Right lobe of liver (tissue), 6 donors: ENCODE measurements at regions not wholly inside any gene's neighbourhood (a gene's known extent, or its start where the extent isn't known, plus 50 kb on each side); places are given as distances from the start of the nearest gene placed in this dataset.
"Not testable (repeated sequence)": the region's sequence is repeated elsewhere in the genome, so short reads cannot be mapped to it uniquely, and the experiment has no call there.

ENCODE experiments used
- ATAC-seq, 4 donors: fragments of 200-7000 bp; cut with Tn5 transposase; one replicate each; pipeline ENCODE4 v1.9.1; 2020; ENCODE audit warnings: mild to moderate bottlenecking in 4 of 4, moderate library complexity in 4 of 4
- DNase-seq, 3 donors: peaks; one replicate each; pipeline ENCODE4 v3.0.0-alpha.2; 2020
- H3K27ac ChIP-seq, 3 donors: fragments of 200-600 bp; one replicate each; pipeline ENCODE4 v1.8.0; 2022
- H3K27me3 ChIP-seq, 2 donors: fragments of 200-600 bp; one replicate each; pipeline ENCODE4 v1.8.0; 2022
- H3K36me3 ChIP-seq, 4 donors: fragments of 200-600 bp; sonication (generic) in 1 of 4; one replicate each; pipeline versions ENCODE4 v1.5.1 to v1.8.0; 2017 to 2022; ENCODE audit warnings: control low read depth in 1 of 4
- H3K4me1 ChIP-seq, 4 donors: fragments of 200-600 bp; sonication (generic) in 1 of 4; one replicate each; pipeline versions ENCODE4 v1.5.1 to v1.8.0; 2017 to 2022; ENCODE audit warnings: control low read depth in 1 of 4
- H3K4me3 ChIP-seq, 3 donors: fragments of 200-600 bp; one replicate each; pipeline ENCODE4 v1.8.0; 2022
- H3K9me3 ChIP-seq, 4 donors: fragments of 200-600 bp; sonication (generic) in 1 of 4; one replicate each; pipeline versions ENCODE4 v1.5.1 to v1.8.0; 2017 to 2022; ENCODE audit warnings: control low read depth in 1 of 4
- POLR2A ChIP-seq: fragments of 450-650 bp; IDR thresholded peaks from one replicate; pipeline ENCODE4 v1.6.1; 2017; ENCODE audit warnings: antibody characterized with exemption, mild to moderate bottlenecking
- WGBS: methylation state at CpG from one replicate; pipeline ENCODE4 v1.1.6; 2018; ENCODE audit warnings: low coverage, low lambda C conversion rate; ENCODE audit not compliant: insufficient coverage; ENCODE audit errors: missing lambda C conversion rate; 5-methylcytosine and 5-hydroxymethylcytosine counted together
- intact Hi-C, 2 donors: fragments of 100-400 bp; cut with DNase I; formaldehyde crosslinking; loops; one replicate each; pipeline versions ENCODE4 v1.11.2 to v1.14.1; 2022
- TF ChIP-seq, protein P1 (sequence below), 4 donors: fragments of 200-600 bp in 3 of 4; fragments of 450-650 bp in 1 of 4; IDR thresholded peaks; one replicate each; pipeline versions ENCODE4 v1.5.1 to v1.8.0; 2016 to 2022; ENCODE audit warnings: antibody characterized with exemption in 4 of 4, mild to moderate bottlenecking in 2 of 4
- donor health status: DM: no; HTN: yes; CAD: no.
- donor health status: DM: no; HTN: no; CAD: no.
- donor health status: DM: no; HTN: no; CAD: no.
- donor health status: DM: no; HTN: yes; CAD: no.
- donor health status: DM: no; HTN: yes; CAD: no.

DNA sequence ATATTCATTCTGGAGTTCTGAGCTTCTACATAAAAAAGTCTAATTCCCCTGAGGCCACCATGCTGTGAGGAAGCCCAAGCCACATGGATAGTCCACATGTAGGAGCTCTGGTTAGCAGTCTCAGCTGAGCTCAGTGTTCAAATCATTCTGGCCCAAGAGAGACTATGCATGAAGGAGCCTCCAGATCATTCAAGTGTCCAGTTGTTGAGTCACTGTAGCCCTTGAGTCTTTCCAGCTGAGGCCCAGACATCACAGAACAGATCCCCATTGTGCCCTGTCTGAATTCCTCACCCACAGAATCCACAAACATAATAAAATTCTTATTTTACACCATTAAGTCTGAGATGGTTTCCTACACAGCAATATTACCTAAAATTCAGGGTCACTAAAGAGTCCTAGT is 107.0 kb upstream of the NGF start:
- no peaks in the 10 kb centered on the region for H3K36me3 ChIP-seq
- no peaks in the 10 kb centered on the region for H3K4me1 ChIP-seq
- no peak for TF ChIP-seq POLR2A
- TF ChIP-seq, protein P1, sequence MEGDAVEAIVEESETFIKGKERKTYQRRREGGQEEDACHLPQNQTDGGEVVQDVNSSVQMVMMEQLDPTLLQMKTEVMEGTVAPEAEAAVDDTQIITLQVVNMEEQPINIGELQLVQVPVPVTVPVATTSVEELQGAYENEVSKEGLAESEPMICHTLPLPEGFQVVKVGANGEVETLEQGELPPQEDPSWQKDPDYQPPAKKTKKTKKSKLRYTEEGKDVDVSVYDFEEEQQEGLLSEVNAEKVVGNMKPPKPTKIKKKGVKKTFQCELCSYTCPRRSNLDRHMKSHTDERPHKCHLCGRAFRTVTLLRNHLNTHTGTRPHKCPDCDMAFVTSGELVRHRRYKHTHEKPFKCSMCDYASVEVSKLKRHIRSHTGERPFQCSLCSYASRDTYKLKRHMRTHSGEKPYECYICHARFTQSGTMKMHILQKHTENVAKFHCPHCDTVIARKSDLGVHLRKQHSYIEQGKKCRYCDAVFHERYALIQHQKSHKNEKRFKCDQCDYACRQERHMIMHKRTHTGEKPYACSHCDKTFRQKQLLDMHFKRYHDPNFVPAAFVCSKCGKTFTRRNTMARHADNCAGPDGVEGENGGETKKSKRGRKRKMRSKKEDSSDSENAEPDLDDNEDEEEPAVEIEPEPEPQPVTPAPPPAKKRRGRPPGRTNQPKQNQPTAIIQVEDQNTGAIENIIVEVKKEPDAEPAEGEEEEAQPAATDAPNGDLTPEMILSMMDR (IDR thresholded peaks at IDR 0.05), result no peak
- H3K4me3 ChIP-seq, result no peak overlapping the region
- DNase-seq (no peak), ATAC-seq (no peak)
- H3K27ac ChIP-seq, result no peak overlapping the region
- H3K27me3 ChIP-seq, result no peaks in the 10 kb centered on the region
- no peaks in the 10 kb centered on the region for H3K9me3 ChIP-seq
- intact Hi-C loops, result no loop called here

DNA sequence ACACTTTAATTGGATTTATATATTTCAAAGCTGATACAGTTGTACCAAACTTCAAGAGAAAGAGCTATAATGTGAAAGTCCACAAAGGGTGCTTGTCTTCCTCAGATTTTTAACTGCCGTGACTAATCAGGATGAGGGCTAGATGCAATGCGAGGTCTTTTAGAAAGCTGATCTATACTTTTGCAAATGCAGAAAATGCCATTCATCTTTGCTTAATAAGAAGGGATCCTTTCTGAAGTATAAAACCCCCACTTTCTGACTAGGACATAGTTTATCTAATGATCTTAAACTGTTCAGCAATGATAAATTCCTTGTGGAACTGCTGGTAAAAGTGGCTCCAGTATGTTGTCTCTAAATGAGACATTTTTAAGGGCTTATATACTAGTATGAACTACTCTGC is 102.7 kb upstream of the NGF start:
- no peak for ATAC-seq
- Histone ChIP-seq H3K27me3 (no peaks in the 10 kb centered on the region), H3K27ac (no peak overlapping the region), H3K9me3 (no peaks in the 10 kb centered on the region), H3K4me3 (no peak overlapping the region), H3K4me1 (no peaks in the 10 kb centered on the region), H3K36me3 (no peaks in the 10 kb centered on the region)
- DNase-seq, result no peak
- 95% methylated on average over 2 of the region's 2 CpGs for WGBS
- intact Hi-C loops, result no loop called here
- no peak for TF ChIP-seq POLR2A
- TF ChIP-seq, protein P1 (IDR thresholded peaks at IDR 0.05), result no peak

DNA sequence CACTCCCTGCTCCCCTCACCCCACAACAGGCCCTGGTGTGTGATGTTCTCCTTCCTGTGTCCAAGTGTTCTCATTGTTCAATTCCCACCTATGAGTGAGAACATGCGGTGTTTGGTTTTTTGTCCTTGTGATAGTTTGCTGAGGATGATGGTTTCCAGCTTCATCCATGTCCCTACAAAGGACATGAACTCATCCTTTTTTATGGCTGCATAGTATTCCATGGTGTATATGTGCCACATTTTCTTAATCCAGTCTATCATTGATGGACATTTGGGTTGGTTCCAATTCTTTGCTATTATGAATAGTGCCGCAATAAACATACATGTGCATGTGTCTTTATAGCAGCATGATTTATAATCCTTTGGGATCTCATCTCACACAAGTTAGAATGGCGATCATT is 101.5 kb upstream of the NGF start:
- H3K36me3 ChIP-seq, H3K27ac ChIP-seq, H3K4me1 ChIP-seq, intact Hi-C loops, H3K9me3 ChIP-seq, DNase-seq, H3K27me3 ChIP-seq, ATAC-seq, H3K4me3 ChIP-seq: not testable (repeated sequence)
- WGBS, result 78% methylated on average over 2 of the region's 3 CpGs

DNA sequence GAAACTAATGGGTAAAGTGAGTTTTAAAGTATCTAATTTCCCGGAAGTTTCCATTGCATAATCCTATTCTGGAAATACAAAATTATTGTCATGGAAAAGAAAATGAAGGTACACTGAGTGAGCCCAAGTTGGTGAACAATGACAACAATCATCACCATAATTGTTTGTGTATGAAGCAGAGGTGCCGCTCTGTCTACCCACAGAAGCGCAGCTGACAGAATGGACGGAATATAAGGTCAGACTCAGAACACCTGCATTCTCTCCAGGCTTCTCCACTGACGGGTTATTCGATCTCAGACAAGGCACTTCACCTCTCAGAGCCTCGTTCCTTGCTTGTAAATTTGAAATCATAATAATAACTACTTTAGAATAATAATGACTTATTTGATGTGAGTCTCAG is 99.1 kb upstream of the NGF start:
- H3K36me3 ChIP-seq, result no peaks in the 10 kb centered on the region
- H3K27me3 ChIP-seq, result no peaks in the 10 kb centered on the region
- 65% methylated on average over 7 of the region's 7 CpGs for WGBS
- no peaks in the 10 kb centered on the region for H3K9me3 ChIP-seq
- ATAC-seq (no peak), DNase-seq (no peak)
- TF ChIP-seq POLR2A, result no peak
- TF ChIP-seq, protein P1 (IDR thresholded peaks at IDR 0.05), result no peak
- no peak overlapping the region for H3K27ac ChIP-seq
- no peak overlapping the region for H3K4me3 ChIP-seq
- no peaks in the 10 kb centered on the region for H3K4me1 ChIP-seq
- intact Hi-C loops, result no loop called here

DNA sequence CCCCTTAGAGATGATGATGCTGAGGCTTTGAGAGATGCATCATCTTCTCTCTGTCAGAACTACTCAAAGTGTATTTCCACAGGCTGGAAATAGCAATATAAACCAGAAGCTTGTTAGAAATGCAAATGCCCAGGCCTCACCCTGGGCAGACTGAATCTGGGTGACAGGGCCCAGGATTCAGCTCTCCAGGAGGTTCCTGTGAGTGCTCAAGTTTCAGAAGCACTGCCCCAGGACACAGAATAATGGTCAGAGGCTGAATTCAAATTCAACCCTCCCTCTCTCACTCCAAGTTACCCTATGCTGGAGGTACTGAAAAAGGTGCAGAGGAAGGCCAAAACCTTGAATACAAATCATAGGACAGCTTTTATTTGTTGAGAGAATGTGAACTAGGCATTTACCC is 98.5 kb upstream of the NGF start:
- Histone ChIP-seq H3K4me3 (no peak overlapping the region), H3K4me1 (no peaks in the 10 kb centered on the region), H3K9me3 (no peaks in the 10 kb centered on the region), H3K36me3 (no peaks in the 10 kb centered on the region), H3K27me3 (no peaks in the 10 kb centered on the region), H3K27ac (no peak overlapping the region)
- DNase-seq (no peak), ATAC-seq (no peak)
- intact Hi-C loops, result no loop called here
- no peak for TF ChIP-seq POLR2A
- TF ChIP-seq, protein P1 (IDR thresholded peaks at IDR 0.05), result no peak
